ENCODE measurements at regions not wholly inside any gene's neighbourhood (a gene's known extent, or its start where the extent isn't known, plus 50 kb on each side); places are given as distances from the start of the nearest gene placed in this dataset.

DNA sequence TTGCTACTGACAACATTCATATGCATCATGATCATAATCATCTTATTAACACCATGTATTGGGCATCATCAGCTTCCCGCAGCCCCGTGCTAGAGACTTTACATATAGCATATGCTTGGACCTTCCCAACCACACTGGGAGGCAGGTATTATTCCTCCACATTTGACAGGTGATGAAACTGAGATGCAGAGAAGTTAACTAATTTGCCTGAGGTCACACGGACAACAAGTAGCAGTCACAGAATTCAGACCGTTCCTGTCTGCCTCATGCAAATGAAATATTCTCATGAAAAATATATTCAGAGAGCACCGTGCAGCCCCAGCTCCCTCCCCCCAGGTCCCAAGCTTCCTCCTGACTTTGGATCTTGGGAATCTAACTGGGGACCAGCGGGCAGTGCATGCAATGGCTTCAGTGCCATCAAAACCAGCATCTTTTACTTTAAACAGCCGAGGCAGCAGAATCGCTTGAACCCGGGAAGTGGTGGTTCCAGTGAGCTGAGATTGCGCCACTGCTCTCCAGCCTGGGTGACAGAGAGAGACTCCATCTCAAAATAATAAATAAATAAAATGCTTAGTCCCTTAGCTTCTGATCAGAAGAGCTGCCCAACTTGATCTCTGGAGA, 112.2 kb upstream of the GPR26 start:
- POLR2A ChIA-PET = interaction anchor here (0.6 kb wide), 1 partner anchor 61 kb away, joined by 4 read pairs; no protein-coding TSS in a partner anchor
- H3K4me1 ChIP-seq (ENCODE audit: control insufficient read depth, insufficient read depth, low read length) = no peaks in the 10 kb centered on the region
- H3K27ac ChIP-seq (ENCODE audit: extremely low read depth, low read depth, low read length) = no peak overlapping the region
- no peaks in the 10 kb centered on the region for H3K36me3 ChIP-seq (ENCODE audit: control insufficient read depth in 2 of 2, insufficient read depth in 1 of 2, low read length in 2 of 2)
- TF ChIP-seq ZNF623 (tag by site-specific recombination; IDR thresholded peaks at IDR 0.05) = no peak
- H3K9me3 ChIP-seq (ENCODE audit: control insufficient read depth, insufficient read depth, low read depth, low read length) = no peaks in the 10 kb centered on the region
- H3K4me3 ChIP-seq (ENCODE audit: low read depth, low read length) = no peak overlapping the region
- CTCF ChIA-PET = interaction anchor here (0.7 to 1.6 kb wide), 6 partner anchors 19 to 530 kb away, joined by 3 to 5 read pairs (median 4); no protein-coding TSS in a partner anchor

DNA sequence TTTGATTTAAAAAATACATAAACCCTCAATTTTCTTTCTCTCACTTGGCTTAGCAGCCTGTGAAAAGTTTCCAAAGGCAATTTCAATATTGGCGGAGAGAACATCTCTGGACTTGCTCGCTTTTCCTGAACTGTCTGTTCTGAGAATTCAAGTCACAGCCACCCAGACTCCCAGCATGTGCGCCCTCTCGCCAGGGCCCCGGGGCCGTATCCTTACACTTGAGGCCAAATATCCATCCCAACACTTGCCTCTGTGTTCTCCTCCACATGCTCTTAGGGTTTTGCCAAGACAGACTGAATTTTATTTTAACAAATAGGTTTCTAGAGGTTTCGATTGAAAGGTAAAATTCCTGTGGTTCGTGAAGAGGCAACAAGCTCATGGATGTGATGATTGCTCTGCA, 111.5 kb upstream of the GPR26 start:
- H3K36me3 ChIP-seq (ENCODE audit: control insufficient read depth in 2 of 2, insufficient read depth in 1 of 2, low read length in 2 of 2) = no peaks in the 10 kb centered on the region
- H3K4me1 ChIP-seq (ENCODE audit: control insufficient read depth, insufficient read depth, low read length) = no peaks in the 10 kb centered on the region
- H3K9me3 ChIP-seq (ENCODE audit: control insufficient read depth, insufficient read depth, low read depth, low read length) = no peaks in the 10 kb centered on the region
- no peak for TF ChIP-seq ZNF514 (tag by site-specific recombination; IDR thresholded peaks at IDR 0.05)
- no peak for TF ChIP-seq ZNF416 (tag by site-specific recombination; IDR thresholded peaks at IDR 0.05)
- TF ChIP-seq, protein P1, sequence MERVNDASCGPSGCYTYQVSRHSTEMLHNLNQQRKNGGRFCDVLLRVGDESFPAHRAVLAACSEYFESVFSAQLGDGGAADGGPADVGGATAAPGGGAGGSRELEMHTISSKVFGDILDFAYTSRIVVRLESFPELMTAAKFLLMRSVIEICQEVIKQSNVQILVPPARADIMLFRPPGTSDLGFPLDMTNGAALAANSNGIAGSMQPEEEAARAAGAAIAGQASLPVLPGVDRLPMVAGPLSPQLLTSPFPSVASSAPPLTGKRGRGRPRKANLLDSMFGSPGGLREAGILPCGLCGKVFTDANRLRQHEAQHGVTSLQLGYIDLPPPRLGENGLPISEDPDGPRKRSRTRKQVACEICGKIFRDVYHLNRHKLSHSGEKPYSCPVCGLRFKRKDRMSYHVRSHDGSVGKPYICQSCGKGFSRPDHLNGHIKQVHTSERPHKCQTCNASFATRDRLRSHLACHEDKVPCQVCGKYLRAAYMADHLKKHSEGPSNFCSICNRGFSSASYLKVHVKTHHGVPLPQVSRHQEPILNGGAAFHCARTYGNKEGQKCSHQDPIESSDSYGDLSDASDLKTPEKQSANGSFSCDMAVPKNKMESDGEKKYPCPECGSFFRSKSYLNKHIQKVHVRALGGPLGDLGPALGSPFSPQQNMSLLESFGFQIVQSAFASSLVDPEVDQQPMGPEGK (tag by site-specific recombination; IDR thresholded peaks at IDR 0.05) = no peak
- TF ChIP-seq KLF1 (tag by site-specific recombination; IDR thresholded peaks at IDR 0.05) = no peak
- TF ChIP-seq YY2 (tag by site-specific recombination; IDR thresholded peaks at IDR 0.05) = no peak
- no peak for TF ChIP-seq ZNF571 (tag by site-specific recombination; IDR thresholded peaks at IDR 0.05)
- TF ChIP-seq ZNF621 (tag by site-specific recombination; IDR thresholded peaks at IDR 0.05) = no peak
- ChIA-PET CTCF (interaction anchor here (1.1 to 1.6 kb wide), 3 partner anchors 19 to 421 kb away, joined by 3 to 4 read pairs (median 4); no protein-coding TSS in a partner anchor), POLR2A (interaction anchor here (0.6 kb wide), 1 partner anchor 62 kb away, joined by 4 read pairs; no protein-coding TSS in a partner anchor)
- no peak overlapping the region for H3K27ac ChIP-seq (ENCODE audit: extremely low read depth, low read depth, low read length)
- H3K4me3 ChIP-seq (ENCODE audit: low read depth, low read length) = no peak overlapping the region

DNA sequence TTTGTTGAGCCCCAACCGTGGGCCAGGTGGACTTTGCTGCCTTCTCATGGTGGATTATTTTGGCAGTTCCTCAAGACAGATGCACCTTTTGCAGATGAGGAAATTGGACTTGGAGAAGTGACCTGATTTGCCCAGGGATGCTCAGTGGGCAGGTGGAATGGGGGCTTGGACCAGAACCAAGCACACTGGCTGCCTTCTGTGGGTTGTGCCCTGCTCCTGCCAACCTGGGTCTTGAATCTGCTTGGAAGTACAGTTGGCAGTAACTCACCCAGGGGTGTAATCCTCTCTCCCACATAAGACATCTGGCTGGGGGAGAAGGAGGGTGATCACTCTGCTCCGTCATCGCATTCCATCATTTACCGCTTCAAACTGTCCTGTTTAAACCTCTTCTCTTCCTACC, 110.5 kb upstream of the GPR26 start:
- Histone ChIP-seq H3K9me3 (ENCODE audit: control insufficient read depth, insufficient read depth, low read depth, low read length) (no peaks in the 10 kb centered on the region), H3K4me1 (ENCODE audit: control insufficient read depth, insufficient read depth, low read length) (no peaks in the 10 kb centered on the region), H3K27ac (ENCODE audit: extremely low read depth, low read depth, low read length) (no peak overlapping the region), H3K36me3 (ENCODE audit: control insufficient read depth in 2 of 2, insufficient read depth in 1 of 2, low read length in 2 of 2) (no peaks in the 10 kb centered on the region), H3K4me3 (ENCODE audit: low read depth, low read length) (no peak overlapping the region)
- no peak for TF ChIP-seq MZF1 (tag by site-specific recombination; IDR thresholded peaks at IDR 0.05; ENCODE audit: borderline replicate concordance)
- TF ChIP-seq SCRT2 (tag by site-specific recombination; IDR thresholded peaks at IDR 0.05) = no peak
- no peak for TF ChIP-seq ZNF214 (tag by site-specific recombination; IDR thresholded peaks at IDR 0.05; ENCODE audit: borderline replicate concordance)
- TF ChIP-seq GLIS1 (tag by site-specific recombination; IDR thresholded peaks at IDR 0.05) = no peak
- TF ChIP-seq ZNF677 (tag by site-specific recombination; IDR thresholded peaks at IDR 0.05) = no peak
- TF ChIP-seq ZNF157 (tag by site-specific recombination; IDR thresholded peaks at IDR 0.05) = no peak
- no peak for TF ChIP-seq ZNF354C (tag by site-specific recombination; IDR thresholded peaks at IDR 0.05; ENCODE audit: borderline replicate concordance, low read depth)
- TF ChIP-seq, protein P2, sequence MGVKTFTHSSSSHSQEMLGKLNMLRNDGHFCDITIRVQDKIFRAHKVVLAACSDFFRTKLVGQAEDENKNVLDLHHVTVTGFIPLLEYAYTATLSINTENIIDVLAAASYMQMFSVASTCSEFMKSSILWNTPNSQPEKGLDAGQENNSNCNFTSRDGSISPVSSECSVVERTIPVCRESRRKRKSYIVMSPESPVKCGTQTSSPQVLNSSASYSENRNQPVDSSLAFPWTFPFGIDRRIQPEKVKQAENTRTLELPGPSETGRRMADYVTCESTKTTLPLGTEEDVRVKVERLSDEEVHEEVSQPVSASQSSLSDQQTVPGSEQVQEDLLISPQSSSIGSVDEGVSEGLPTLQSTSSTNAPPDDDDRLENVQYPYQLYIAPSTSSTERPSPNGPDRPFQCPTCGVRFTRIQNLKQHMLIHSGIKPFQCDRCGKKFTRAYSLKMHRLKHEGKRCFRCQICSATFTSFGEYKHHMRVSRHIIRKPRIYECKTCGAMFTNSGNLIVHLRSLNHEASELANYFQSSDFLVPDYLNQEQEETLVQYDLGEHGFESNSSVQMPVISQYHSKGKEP (tag by site-specific recombination; IDR thresholded peaks at IDR 0.05) = no peak
- TF ChIP-seq ZNF132 (tag by site-specific recombination; IDR thresholded peaks at IDR 0.05; ENCODE audit: borderline replicate concordance) = no peak
- no peak for TF ChIP-seq ZBTB20 (tag by site-specific recombination; IDR thresholded peaks at IDR 0.05)
- TF ChIP-seq MYNN (tag by site-specific recombination; IDR thresholded peaks at IDR 0.05; ENCODE audit: borderline replicate concordance) = no peak
- no peak for TF ChIP-seq ZSCAN23 (tag by site-specific recombination; IDR thresholded peaks at IDR 0.05)
- TF ChIP-seq ZNF830 (tag by site-specific recombination; IDR thresholded peaks at IDR 0.05; ENCODE audit: low read depth) = no peak
- ChIA-PET POLR2A (no interaction called here), CTCF (interaction anchor here (1.5 to 1.6 kb wide), 2 partner anchors 175 to 422 kb away, joined by 4 read pairs; no protein-coding TSS in a partner anchor)

Measured in HEK293 (cell line).